ENCODE measurements at regions not wholly inside any gene's neighbourhood (a gene's known extent, or its start where the extent isn't known, plus 50 kb on each side); places are given as distances from the start of the nearest gene placed in this dataset.

DNA sequence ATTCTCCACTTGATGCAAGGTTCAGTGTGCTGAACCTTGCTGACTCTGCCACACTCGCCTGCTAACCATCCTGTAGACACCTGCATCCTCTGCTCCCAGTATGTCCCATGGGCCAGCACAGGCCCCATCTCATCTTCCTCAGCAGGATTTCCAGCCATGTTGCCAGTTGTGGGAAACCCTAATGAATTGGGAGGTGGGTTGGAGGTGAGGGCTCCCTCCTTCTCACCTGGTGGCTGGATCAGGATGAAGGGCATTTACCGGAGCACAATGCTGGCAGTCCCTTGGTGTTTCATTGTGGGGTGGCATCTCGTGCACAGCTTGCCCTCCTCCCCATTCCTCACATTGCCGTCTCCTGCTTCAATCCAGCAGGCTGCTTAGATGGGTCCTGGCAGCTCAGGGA lies 204.3 kb upstream of the FOXQ1 start:
- DNase-seq (ENCODE audit: low spot score): no peak
- TF ChIP-seq CTCF (IDR thresholded peaks at IDR 0.05; ENCODE audit: extremely low read depth, missing control alignments): no peak

DNA sequence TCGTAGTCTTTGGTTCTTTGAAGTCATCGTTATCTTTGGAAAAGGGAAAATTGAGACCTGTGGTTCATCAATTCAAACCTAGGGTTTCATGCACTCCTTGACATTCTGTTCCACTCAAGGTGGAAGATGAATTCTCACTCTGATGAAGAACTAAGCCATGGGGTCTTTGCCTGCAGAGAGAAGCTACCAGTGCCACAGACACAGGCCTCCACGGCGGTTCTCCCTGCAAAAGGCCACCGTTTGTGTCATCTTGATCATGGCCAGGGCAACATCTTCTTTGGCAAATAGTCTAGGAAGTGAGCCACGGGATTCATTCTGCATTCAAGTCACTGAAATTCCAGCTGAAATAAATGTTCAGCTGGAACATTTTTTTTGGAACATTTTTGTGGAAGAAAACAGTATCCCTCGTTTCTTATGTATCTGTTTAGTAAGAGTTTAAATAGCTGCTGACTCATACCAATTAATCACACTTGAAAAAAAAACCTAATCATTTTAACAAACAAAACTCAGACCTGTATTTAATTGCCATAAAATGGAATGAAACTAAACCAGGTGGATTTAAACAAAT lies 206.0 kb upstream of the FOXQ1 start:
- no peak for DNase-seq (ENCODE audit: low spot score)
- TF ChIP-seq CTCF (IDR thresholded peaks at IDR 0.05; ENCODE audit: extremely low read depth, missing control alignments): no peak

DNA sequence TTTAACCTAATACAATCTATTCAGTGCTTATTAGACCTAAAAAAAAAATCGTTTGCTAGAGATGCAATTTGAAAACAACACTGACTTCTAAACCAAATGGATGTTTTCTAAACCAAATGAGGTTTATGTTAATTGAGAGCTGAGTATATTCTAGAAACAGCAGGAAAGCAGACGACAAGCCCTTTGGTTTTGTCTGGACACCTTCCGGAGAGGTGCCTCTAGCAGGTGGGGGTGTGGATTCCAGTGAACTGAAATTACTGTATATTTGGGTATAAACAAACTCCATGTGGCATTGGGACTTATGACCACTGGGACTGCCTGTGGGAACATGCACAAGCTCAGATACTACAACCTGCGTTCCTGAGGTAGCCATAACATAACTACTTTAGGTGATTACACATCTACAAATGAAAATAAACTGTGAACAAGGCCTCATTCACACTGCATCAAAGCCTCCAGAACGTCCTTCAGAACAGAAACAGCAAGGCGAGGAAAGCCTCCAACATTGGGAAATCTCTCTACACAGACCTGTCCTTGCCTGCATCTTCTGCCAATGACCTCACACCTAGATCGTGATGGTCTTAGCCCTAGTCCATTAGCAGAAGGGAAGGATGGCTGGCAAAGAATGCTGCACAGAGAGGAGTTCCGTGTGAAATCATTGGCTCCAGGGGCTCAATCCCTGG lies 206.8 kb upstream of the FOXQ1 start:
- no peak for TF ChIP-seq CTCF (IDR thresholded peaks at IDR 0.05; ENCODE audit: extremely low read depth, missing control alignments)
- no peak for DNase-seq (ENCODE audit: low spot score)

- DNase-seq (ENCODE audit: low spot score): no peak
- no peak for TF ChIP-seq CTCF (IDR thresholded peaks at IDR 0.05; ENCODE audit: extremely low read depth, missing control alignments)
Observed at GRCh38 chr6:1103945-1104623, 207.8 kb upstream of the FOXQ1 start.

GRCh38 chr6:1103021-1103420 lies 208.9 kb upstream of the FOXQ1 start:
- no peak for TF ChIP-seq CTCF (IDR thresholded peaks at IDR 0.05; ENCODE audit: extremely low read depth, missing control alignments)
- DNase-seq (ENCODE audit: low spot score): no peak

DNA sequence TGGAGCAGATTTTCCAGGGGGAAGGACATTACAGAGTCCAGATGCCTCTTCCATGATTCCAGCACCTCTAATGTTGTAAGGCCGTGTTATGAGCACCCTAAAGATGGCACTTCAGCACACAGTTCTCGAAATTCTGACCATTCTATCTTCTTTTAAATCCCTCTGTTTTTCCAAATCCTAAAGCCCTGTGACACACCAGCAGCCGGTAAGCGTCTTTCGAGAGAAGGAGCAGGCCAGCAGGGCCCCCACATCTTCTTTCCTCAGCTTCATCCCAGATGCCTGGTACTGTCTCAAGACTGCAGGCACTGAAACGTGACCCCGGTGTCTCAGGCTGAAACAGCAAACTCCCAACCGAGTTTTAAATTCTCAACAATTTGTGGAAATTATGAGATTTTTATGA lies 211.6 kb upstream of the FOXQ1 start:
- no peak for TF ChIP-seq CTCF (IDR thresholded peaks at IDR 0.05; ENCODE audit: extremely low read depth, missing control alignments)
- DNase-seq (ENCODE audit: low spot score): no peak

DNA sequence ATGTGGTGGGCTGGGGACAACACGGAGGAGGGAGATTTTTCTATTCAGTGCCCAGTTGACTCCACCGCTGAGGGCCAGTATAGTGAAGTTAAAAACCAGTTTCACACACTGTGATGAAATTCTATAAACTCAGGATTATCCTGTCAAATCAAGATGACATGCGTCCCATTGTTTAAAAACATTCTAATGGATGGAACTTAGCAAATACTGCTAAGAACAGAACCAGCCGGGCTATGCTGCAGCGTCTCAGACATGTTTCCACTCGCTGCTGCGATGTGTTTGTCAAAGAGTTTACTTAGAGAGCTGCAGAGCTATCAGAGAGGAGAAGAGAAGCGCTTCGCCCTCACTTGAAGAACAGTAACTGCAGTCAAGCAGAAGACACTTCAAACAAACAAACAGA lies 212.6 kb upstream of the FOXQ1 start:
- TF ChIP-seq CTCF (IDR thresholded peaks at IDR 0.05; ENCODE audit: extremely low read depth, missing control alignments): no peak
- DNase-seq (ENCODE audit: low spot score): no peak

Data from GM20000 (cell line).